Upper lobe of left lung (tissue), 4 donors: ENCODE measurements at regions not wholly inside any gene's neighbourhood (a gene's known extent, or its start where the extent isn't known, plus 50 kb on each side); places are given as distances from the start of the nearest gene placed in this dataset.

Experiments
- EP300 ChIP-seq, 4 donors: sonication (generic); formaldehyde crosslinking; IDR thresholded peaks; one replicate each; pipeline ENCODE4 v1.5.1; 2017; ENCODE audit warnings: antibody characterized with exemption in 4 of 4, control low read depth in 2 of 4
- POLR2A ChIP-seq, 4 donors: fragments of 450-650 bp; IDR thresholded peaks; one replicate each; pipeline ENCODE4 v1.5.1; 2016 to 2017; ENCODE audit warnings: antibody characterized with exemption in 4 of 4, mild to moderate bottlenecking in 2 of 4
- TF ChIP-seq, protein P1 (sequence below), 6 experiments: fragments of 450-650 bp in 4 of 6; fragments of 200-600 bp in 2 of 6; sonication (generic) in 2 of 6; IDR thresholded peaks; one replicate each; pipeline ENCODE4 v1.5.1; 2016 to 2019; ENCODE audit warnings: antibody characterized with exemption in 6 of 6

DNA sequence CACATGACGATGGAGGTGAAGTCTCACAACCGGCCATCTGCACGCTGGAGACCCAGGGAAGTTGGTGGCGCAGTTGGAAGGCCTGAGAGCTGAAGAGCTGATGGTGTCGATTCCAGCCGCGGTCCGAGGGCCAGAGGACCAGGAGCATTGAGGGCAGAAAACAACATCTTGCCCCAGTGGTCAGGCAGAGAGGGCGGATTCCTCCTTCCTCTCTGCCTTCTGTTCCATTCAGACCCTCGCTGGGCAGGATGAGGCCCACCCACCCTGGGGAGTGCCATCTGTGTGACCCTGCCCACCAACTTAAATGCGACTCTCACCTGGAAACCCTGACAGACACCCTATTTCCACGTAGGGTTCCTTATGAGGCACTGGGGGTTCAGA, 120.7 kb upstream of the PMEPA1 start:
- TF ChIP-seq POLR2A (IDR thresholded peaks at IDR 0.05) (no peak), EP300 (IDR thresholded peaks at IDR 0.05) (no peak)
- TF ChIP-seq, protein P1, sequence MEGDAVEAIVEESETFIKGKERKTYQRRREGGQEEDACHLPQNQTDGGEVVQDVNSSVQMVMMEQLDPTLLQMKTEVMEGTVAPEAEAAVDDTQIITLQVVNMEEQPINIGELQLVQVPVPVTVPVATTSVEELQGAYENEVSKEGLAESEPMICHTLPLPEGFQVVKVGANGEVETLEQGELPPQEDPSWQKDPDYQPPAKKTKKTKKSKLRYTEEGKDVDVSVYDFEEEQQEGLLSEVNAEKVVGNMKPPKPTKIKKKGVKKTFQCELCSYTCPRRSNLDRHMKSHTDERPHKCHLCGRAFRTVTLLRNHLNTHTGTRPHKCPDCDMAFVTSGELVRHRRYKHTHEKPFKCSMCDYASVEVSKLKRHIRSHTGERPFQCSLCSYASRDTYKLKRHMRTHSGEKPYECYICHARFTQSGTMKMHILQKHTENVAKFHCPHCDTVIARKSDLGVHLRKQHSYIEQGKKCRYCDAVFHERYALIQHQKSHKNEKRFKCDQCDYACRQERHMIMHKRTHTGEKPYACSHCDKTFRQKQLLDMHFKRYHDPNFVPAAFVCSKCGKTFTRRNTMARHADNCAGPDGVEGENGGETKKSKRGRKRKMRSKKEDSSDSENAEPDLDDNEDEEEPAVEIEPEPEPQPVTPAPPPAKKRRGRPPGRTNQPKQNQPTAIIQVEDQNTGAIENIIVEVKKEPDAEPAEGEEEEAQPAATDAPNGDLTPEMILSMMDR (IDR thresholded peaks at IDR 0.05), result no peak
